GM18505 (cell line): ENCODE measurements at regions not wholly inside any gene's neighbourhood (a gene's known extent, or its start where the extent isn't known, plus 50 kb on each side); places are given as distances from the start of the nearest gene placed in this dataset.

Experiments used
- ATAC-seq: cut with Tn5 transposase; IDR thresholded peaks from one replicate; pipeline ENCODE4 v1.9.1; 2021; ENCODE audit not compliant: unreplicated experiment
- POLR2A ChIP-seq: IDR thresholded peaks from 4 replicates; pipeline ENCODE4 v1.6.1; 2011; ENCODE audit warnings: borderline replicate concordance; ENCODE audit not compliant: insufficient read depth, insufficient read length; ENCODE audit errors: extremely low read depth

GRCh38 chr6:120202878-120203277, 853.3 kb upstream of the MAN1A1 start:
- no peak for TF ChIP-seq POLR2A
- ATAC-seq = no peak

GRCh38 chr6:120200853-120201252, 851.3 kb upstream of the MAN1A1 start:
- TF ChIP-seq POLR2A = no peak
- ATAC-seq = no peak

- no peak for TF ChIP-seq POLR2A
- no peak for ATAC-seq
Measured at GRCh38 chr6:120198033-120198432, 848.5 kb upstream of the MAN1A1 start.

GRCh38 chr6:120186080-120186479, 836.5 kb upstream of the MAN1A1 start:
- TF ChIP-seq POLR2A = no peak
- ATAC-seq = no peak

- no peak for ATAC-seq
- TF ChIP-seq POLR2A = no peak
Measured at GRCh38 chr6:120173250-120173649, 823.7 kb upstream of the MAN1A1 start.

- ATAC-seq = no peak
- TF ChIP-seq POLR2A = no peak
Measured at GRCh38 chr6:120164531-120164930, 815.0 kb upstream of the MAN1A1 start.

GRCh38 chr6:120157873-120158272, 808.3 kb upstream of the MAN1A1 start:
- ATAC-seq = no peak

GRCh38 chr6:120147071-120147871, 797.7 kb upstream of the MAN1A1 start:
- no peak for ATAC-seq
- no peak for TF ChIP-seq POLR2A

More at GRCh38 chr6:120157873-120158272, 808.3 kb upstream of the MAN1A1 start:
- no peak for TF ChIP-seq POLR2A

- no peak for ATAC-seq
- TF ChIP-seq POLR2A = no peak
Measured at GRCh38 chr6:120141601-120142000, 792.0 kb upstream of the MAN1A1 start.

- no peak for TF ChIP-seq POLR2A
- no peak for ATAC-seq
Measured at GRCh38 chr6:120137492-120137891, 787.9 kb upstream of the MAN1A1 start.

GRCh38 chr6:120129228-120129627, 779.7 kb upstream of the MAN1A1 start:
- ATAC-seq = no peak
- no peak for TF ChIP-seq POLR2A

GRCh38 chr6:120122401-120122800, 772.8 kb upstream of the MAN1A1 start:
- TF ChIP-seq POLR2A = no peak
- no peak for ATAC-seq

GRCh38 chr6:120116343-120116742, 766.8 kb upstream of the MAN1A1 start:
- ATAC-seq = no peak
- no peak for TF ChIP-seq POLR2A

- no peak for ATAC-seq
- TF ChIP-seq POLR2A = no peak
Measured at GRCh38 chr6:120112980-120113379, 763.4 kb upstream of the MAN1A1 start.

- ATAC-seq = no peak
- no peak for TF ChIP-seq POLR2A
Measured at GRCh38 chr6:120111001-120111400, 761.4 kb upstream of the MAN1A1 start.

- no peak for TF ChIP-seq POLR2A
- no peak for ATAC-seq
Measured at GRCh38 chr6:120108061-120108795, 758.7 kb upstream of the MAN1A1 start.
